CD1c-positive myeloid dendritic cell (primary cell): ENCODE measurements at regions not wholly inside any gene's neighbourhood (a gene's known extent, or its start where the extent isn't known, plus 50 kb on each side); places are given as distances from the start of the nearest gene placed in this dataset.

Source experiments
- DNase-seq: peaks from one replicate; pipeline ENCODE4 v3.0.0-alpha.2; 2016; ENCODE audit errors: extremely low spot score

GRCh38 chr19:31092274-31092673 is 257.0 kb downstream of the TSHZ3 start:
- no peak for DNase-seq

GRCh38 chr19:31089681-31090080 is 259.6 kb downstream of the TSHZ3 start:
- DNase-seq, result peak; percentile 40

DNA sequence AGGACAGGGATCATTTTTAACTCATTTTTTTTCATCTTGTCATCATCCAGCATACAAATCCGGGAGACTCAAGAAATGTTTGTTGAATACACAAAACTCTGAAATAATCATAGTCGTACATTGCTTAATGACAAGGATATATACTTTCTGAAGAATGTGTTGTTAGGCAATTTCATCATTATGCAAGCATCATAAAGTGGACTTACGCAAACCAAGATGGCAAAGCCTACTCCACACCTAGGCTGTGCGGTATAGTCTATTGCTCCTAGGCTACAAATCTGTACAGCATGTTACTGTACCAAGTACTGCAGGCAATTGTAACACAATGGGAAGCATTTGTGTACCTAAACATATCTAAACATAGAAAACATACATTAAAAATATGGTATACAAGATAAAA is 264.1 kb downstream of the TSHZ3 start:
- DNase-seq, result no peak

GRCh38 chr19:31083105-31083504 is 266.1 kb downstream of the TSHZ3 start:
- no peak for DNase-seq

DNA sequence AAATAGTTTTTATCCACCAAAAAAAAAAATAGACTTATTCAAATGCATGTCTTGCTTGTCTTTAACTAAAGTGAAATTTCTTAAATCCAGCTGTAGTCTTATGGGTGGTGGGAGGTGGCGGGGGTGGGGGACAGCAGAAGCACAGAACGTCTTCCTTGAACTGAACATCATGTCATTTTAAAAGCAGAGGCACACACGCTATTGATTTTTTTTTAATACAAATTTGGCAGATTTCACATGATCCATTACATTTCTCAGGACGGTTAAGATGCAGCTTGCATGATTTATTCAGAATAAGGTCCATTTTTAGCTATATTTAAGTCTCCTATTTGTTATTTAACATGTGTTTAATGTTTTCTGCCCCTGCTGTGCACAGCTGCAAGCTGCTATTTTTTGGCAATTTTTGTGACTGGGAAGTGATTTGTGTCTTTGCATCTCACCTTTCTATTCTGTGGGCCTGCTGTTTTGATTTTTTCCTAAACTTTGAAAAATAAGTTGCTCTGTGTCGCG is 274.0 kb downstream of the TSHZ3 start:
- DNase-seq, result no peak

- no peak for DNase-seq
Measured at GRCh38 chr19:31074199-31075125, 274.8 kb downstream of the TSHZ3 start.

DNA sequence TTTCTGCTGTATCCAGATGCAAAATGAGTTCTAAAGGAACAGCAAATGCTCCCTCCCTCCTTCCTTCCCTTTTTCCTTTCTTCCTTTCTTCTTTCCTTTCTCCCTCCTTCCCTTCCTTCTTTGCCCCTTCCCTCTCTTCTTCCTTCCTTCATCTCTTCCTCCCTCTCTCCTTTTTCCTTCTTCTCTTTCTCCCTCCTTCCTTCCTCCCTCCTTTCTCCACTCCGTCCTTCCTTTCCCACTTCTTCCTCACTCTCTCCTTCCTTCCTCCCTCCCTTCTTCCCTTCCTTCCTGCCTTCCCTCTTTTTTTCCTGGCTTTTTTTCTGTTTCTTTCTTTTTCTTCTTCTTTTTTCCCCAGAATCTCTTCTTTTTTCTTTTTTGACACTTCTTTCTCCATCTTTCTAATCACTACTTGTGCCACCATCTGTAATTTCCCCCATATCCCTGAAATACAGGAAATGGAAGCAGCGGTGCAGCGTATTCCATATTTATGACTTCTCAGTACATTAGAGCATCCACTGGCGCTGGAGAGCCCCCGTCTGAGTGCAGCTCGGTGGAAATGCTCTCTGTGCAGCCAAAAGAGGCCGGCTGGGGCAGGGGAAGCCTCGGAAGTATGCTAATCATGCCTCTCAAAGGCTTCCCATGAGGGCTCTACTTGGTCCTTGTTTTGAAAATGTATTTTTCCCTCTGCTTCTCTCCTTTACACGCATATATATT is 275.6 kb downstream of the TSHZ3 start:
- DNase-seq, result no peak

DNA sequence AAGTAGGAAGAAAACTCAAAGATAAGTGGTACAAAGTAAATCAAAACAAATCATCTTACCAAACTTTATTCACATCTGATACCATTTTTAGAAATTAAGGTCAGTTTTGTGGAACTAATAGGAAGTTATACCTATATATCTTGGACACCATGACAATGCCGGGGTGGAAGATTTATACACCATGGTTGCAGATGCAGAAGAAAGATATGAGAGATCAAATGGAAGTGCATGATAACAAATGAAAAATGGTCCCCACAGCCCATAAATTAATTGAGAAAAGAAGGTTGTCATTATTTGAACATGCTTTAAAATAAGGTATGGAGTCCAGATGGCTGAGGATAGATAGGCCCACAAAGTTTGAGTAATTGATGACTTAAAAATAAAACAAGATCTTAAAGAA is 276.8 kb downstream of the TSHZ3 start:
- DNase-seq, result no peak

- DNase-seq, result no peak
Measured at GRCh38 chr19:31071136-31071855, 277.9 kb downstream of the TSHZ3 start.

GRCh38 chr19:31070146-31071065 is 278.8 kb downstream of the TSHZ3 start:
- DNase-seq, result no peak

DNA sequence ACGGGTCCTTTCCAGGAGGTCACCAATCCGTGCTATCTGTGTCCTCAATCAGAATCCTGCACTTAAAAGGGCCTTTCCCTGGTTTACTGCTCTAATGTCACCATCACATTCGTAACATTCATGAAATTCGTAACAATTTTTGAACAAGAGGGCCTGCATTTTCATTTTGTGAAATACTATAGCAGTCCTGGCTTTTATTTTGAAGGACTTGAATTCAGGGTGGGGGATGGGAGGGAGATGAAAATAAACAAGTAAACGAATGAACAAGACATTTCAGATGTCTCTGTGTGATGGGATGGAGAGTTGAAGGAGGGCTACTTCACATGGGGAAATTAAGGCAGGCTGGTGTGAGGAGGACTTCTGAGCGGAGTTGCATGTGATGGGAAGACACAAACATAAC is 281.0 kb downstream of the TSHZ3 start:
- no peak for DNase-seq

GRCh38 chr19:31066385-31066784 is 282.9 kb downstream of the TSHZ3 start:
- no peak for DNase-seq

DNA sequence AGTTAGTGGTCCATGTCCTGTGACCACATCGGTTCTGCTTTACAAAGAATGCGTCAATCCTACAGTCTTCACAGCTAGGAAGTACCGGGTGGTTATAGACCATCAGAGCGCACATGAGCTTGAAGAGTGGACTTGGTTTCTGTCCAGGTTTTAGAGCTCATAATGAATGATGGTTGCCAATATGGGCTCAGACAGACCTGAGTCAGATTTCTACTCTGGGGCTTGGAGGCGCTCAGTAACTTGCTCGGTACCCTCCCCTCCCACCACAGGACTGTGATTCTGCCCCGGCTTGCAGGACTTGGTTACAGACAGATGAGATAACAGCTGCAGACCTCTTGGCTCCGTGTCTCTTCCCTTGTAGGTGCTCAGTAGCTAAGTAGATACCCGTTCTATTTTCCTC is 284.7 kb downstream of the TSHZ3 start:
- DNase-seq, result no peak

DNA sequence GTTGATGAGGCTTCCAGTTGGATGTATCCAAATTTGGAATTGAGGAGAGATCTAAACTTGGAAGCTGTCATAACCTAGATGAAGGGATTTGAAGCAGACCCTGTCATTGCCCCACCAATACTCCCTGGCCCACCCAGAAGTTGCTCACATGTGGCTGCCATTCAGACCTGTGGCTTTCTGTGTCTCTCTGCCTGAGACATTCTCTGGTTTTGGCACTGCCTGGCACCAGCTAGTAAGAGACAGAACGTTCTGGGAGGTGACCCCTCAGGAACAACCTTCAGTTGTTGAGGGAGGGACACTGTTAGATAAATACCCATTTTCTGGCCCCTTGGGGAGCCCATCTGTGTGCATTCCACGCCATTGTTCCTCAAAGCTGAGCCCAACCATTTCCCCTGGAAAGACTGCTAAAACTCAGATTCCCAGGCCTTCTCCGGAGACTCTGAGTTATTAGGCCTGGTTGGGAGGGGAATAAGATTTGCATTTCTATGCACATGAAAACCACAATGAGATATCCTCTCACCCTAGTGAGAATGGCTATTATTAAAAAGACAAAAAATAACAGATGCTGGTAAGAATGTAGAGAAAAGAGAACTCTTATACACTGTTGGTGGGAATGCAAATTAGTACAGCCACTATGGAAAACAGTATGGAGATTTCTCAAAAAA is 290.4 kb downstream of the TSHZ3 start:
- no peak for DNase-seq

DNA sequence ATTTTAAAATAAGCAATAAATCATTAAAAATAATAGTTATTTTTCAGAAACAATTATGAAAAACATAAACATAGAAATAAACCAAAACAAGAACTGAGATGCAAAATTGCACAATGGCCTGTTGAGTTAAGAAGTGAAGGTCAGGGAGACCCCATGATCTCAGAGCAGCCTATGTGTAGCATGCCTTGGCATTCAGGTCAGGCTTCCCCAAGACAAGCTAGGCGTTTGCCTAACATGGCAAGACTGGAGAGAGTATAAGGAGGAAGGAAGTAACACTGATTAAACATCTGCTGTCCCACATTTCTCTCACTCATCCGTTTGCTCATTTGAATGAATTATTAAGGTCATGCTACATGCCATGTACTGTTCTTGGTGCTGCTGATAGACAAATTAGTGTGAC is 291.8 kb downstream of the TSHZ3 start:
- no peak for DNase-seq

DNA sequence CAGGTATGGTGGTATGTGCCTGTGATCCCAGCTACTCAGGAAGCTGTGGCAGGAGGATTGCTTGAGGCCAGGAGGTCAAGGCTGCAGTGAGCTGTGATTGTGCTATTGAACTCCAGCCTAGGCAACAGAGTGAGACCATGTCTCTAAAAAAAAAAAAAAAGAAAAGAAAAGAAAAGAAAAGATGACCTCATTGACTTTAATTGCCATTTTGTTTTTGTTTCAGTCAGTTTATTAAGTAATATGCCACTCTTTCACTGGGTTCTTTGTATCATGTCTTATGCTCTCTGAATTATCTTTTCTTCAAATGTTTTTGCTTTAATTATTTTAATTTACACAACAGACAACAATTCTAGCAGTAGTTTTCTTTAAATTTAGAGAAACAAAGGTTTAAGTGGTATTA is 293.8 kb downstream of the TSHZ3 start:
- no peak for DNase-seq

DNA sequence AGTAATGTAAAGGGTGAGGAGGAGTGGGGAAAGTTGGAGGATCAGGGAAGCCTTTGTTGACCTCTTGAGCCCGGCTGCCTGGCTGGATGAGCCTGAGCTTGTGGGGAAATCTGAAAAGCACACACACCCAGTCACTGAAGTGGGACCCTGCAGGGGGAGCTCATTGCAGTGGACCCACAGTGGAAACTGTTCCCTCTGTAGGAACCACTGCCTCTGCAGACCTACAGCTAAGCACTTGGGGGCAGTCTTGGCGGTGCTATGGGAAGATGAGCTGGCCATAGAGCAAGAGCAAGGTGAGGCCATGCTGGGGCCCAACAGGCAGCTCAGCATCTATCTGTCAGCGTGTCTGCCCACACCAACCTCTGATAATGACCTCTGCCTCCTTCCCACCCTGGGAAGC is 294.8 kb downstream of the TSHZ3 start:
- DNase-seq, result peak; percentile 48

DNA sequence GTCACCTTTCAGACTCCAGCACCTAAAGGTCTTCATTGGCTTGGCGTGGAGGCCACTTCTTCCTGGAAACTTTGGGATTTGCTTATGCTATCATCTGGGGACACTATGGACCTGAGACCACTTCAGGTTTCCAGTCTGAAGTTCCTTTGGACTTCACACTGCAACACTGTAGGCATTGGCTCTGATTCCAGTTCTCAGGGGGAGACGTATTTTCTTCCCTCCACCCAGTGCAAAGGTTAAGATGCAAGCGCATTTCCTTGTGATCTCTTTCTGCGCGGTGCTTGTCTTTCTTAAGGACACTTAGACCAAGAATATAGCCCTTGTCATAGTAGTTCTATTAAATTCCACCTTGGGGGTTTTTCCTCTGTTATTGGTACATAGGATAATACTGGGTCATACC is 299.8 kb downstream of the TSHZ3 start:
- DNase-seq, result no peak

DNA sequence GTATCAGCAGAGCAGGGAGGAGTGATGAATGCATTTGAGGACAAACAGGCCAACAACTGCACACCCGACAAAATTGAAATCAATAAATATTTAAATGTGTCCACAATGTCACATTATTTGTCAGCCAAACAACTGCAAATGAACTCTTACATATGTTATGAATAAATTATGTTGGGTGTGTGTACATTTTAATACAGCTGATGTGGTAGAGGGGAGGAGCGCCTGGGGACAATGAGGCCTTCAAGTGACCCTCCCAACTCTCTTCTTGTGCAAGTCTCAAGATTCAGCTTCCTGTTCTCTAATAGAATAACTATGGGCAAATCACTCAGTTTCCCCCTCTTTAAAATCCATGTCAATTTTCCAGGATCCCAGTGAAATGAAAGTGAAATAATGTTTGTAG is 303.2 kb downstream of the TSHZ3 start:
- DNase-seq, result no peak

- DNase-seq, result no peak
Measured at GRCh38 chr19:31041461-31041860, 307.8 kb downstream of the TSHZ3 start.

DNA sequence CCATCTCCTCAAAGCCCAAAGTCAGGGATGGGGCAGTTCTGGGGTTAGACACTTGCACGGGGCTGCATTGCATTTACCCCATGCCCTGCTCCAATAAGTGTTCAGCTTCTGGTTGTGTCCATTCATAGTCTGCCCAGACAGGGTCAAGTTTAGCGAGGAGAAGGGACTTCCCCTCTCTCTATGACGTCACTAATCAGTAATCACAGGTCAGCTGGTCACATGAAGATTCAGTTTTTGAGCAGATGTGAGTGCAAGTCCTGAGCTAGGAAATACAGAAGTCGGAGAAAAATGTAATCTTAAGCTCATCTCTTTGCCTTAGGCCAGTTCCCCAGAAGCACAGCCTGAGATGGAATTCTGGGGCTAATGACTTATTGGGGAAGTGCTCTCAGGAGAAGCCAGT is 310.1 kb downstream of the TSHZ3 start:
- no peak for DNase-seq
